ENCODE measurements at regions not wholly inside any gene's neighbourhood (a gene's known extent, or its start where the extent isn't known, plus 50 kb on each side); places are given as distances from the start of the nearest gene placed in this dataset.

DNA sequence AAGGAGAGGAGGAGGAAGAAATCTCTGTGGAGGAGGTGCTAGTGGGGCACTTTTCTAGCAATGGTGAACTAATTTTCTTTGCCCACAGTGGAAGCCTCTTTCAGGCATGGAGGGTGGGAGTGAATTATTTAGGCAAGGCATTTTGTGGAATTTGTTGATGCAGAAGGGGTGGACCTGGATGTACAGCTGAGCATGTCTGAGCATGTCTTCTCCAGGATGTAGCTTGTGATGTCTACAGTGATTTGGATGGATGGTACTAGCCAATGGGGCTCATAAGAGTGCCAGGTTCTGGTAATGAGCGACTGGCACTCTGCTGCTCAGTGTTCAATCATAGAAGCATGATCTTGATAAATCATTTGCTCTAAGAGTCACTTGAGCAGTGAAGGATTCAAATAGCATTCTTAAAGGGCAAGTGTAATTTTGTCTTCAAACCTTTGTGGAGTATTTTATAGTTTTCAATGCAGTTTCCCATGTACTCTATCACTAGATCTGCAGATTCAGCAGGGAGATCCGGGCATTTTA, 153.9 kb upstream of the LMO4 start:
- TF ChIP-seq, protein P1, sequence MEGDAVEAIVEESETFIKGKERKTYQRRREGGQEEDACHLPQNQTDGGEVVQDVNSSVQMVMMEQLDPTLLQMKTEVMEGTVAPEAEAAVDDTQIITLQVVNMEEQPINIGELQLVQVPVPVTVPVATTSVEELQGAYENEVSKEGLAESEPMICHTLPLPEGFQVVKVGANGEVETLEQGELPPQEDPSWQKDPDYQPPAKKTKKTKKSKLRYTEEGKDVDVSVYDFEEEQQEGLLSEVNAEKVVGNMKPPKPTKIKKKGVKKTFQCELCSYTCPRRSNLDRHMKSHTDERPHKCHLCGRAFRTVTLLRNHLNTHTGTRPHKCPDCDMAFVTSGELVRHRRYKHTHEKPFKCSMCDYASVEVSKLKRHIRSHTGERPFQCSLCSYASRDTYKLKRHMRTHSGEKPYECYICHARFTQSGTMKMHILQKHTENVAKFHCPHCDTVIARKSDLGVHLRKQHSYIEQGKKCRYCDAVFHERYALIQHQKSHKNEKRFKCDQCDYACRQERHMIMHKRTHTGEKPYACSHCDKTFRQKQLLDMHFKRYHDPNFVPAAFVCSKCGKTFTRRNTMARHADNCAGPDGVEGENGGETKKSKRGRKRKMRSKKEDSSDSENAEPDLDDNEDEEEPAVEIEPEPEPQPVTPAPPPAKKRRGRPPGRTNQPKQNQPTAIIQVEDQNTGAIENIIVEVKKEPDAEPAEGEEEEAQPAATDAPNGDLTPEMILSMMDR (IDR thresholded peaks at IDR 0.05), result no peak
- TF ChIP-seq EZH2 (IDR thresholded peaks at IDR 0.05), result no peak
